Upper lobe of right lung (tissue), 1 donor: ENCODE measurements at regions not wholly inside any gene's neighbourhood (a gene's known extent, or its start where the extent isn't known, plus 50 kb on each side); places are given as distances from the start of the nearest gene placed in this dataset.

Source experiments
- ATAC-seq: fragments of 200-7000 bp; cut with Tn5 transposase; one replicate; pipeline ENCODE4 v1.9.1; 2020; ENCODE audit warnings: mild to moderate bottlenecking, moderate library complexity
- DNase-seq: peaks from one replicate; pipeline ENCODE4 v3.0.0-alpha.2; 2020
- H3K27ac ChIP-seq: fragments of 200-600 bp; one replicate; pipeline ENCODE4 v1.8.0; 2022
- H3K27me3 ChIP-seq: fragments of 200-600 bp; one replicate; pipeline ENCODE4 v1.8.0; 2022; ENCODE audit warnings: mild to moderate bottlenecking
- H3K36me3 ChIP-seq: fragments of 200-600 bp; one replicate; pipeline ENCODE4 v1.8.0; 2022
- H3K4me1 ChIP-seq: fragments of 200-600 bp; one replicate; pipeline ENCODE4 v1.8.0; 2022
- H3K4me3 ChIP-seq: fragments of 200-600 bp; one replicate; pipeline ENCODE4 v1.8.0; 2022; ENCODE audit warnings: mild to moderate bottlenecking
- H3K9me3 ChIP-seq: fragments of 200-600 bp; one replicate; pipeline ENCODE4 v1.8.0; 2022
- intact Hi-C: fragments of 100-400 bp; cut with DNase I; formaldehyde crosslinking; loops from one replicate; pipeline ENCODE4 v1.11.0; 2022
- TF ChIP-seq, protein P1 (sequence below): fragments of 200-600 bp; IDR thresholded peaks from one replicate; pipeline ENCODE4 v1.8.0; 2022; ENCODE audit warnings: antibody characterized with exemption
- donor health status: DM: no; HTN: yes; CAD: no; lungs with severe emphysema.

DNA sequence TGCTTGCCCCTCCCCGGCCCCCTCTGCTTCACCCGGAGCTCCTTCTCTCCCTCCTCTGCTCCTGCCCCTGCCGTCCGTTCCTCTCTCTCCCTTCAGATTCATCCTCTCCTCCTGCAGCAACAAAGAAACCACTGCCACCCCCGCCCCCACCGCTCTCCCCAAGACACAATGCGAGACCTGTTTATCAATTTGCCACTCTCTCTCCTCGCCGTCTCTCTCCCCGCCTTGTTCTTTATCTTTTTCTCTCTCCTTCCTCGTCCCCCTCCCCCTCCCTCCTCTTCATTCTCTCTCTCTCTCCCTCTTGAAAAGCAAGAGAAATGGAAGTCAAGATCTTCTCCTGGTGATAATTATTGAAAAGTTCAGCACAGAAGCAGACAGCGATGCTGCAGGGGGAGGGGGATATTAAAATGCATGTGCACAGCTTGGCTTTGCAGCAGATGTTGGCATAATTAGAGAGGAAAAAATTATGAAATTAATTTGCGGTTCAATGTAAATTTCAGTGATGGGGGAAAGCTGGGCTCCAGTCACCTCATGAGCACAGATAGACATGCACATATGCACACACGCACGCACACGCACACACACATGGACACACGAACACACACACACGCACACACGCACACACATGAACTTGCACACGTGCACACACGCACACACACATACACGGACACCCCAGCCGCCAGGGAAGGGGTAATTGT, 58.1 kb upstream of the CBFA2T3 start:
- no peak for DNase-seq
- intact Hi-C loops = no loop called here
- ATAC-seq = no peak
- no peaks in the 10 kb centered on the region for H3K9me3 ChIP-seq
- no peak overlapping the region for H3K27ac ChIP-seq
- no peak overlapping the region for H3K4me3 ChIP-seq
- peaks cover 9% of the 10 kb centered on the region for H3K4me1 ChIP-seq
- peaks cover 34% of the 10 kb centered on the region for H3K27me3 ChIP-seq
- TF ChIP-seq, protein P1, sequence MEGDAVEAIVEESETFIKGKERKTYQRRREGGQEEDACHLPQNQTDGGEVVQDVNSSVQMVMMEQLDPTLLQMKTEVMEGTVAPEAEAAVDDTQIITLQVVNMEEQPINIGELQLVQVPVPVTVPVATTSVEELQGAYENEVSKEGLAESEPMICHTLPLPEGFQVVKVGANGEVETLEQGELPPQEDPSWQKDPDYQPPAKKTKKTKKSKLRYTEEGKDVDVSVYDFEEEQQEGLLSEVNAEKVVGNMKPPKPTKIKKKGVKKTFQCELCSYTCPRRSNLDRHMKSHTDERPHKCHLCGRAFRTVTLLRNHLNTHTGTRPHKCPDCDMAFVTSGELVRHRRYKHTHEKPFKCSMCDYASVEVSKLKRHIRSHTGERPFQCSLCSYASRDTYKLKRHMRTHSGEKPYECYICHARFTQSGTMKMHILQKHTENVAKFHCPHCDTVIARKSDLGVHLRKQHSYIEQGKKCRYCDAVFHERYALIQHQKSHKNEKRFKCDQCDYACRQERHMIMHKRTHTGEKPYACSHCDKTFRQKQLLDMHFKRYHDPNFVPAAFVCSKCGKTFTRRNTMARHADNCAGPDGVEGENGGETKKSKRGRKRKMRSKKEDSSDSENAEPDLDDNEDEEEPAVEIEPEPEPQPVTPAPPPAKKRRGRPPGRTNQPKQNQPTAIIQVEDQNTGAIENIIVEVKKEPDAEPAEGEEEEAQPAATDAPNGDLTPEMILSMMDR = no peak
- no peaks in the 10 kb centered on the region for H3K36me3 ChIP-seq

DNA sequence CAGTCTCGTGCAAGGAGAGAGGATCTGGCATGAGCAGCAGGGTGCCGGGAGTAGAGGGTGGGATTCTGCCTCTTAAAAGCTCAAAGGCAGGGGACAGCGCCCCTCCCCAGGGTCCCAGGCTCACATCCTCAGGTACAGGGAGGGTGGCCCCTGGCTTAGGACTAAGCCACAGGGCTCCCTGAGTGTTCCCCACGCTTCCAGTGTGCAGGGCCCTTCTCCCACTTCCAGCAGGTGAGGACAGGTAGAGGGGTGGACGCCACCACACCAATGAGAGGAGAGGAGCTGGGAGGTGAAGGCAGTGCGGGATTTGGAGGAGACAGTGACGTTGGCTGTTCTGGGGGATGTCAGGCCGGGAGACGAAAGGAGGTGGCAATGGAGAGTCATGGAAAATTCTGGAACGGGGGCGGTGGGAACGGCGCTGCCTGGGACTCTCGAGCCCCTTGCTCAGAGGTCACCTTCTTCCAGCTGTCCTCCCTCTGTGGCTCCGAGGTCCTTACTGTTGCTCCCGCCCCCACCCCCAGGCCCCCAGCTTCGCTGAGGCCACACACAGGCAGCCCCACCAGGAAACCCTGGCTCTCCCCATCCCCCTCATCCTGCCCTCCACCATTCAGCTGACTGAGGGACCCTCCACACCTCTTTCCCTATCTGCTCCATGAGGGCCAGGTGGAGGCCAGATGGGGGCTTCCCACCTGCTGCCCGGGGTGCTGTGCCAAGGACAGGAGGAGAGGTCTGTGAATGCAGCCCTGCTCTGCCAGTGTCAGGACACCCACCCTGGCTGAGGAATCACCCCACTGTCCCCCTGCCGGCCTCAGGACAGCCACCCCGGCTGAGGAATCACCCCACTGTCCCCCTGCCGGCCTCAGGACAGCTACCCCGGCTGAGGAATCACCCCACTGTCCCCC, 57.7 kb upstream of the ACSF3 start:
- no peak for DNase-seq
- Histone ChIP-seq H3K27ac (no peak overlapping the region), H3K36me3 (no peaks in the 10 kb centered on the region), H3K4me3 (no peak overlapping the region), H3K27me3 (peaks cover 36% of the 10 kb centered on the region), H3K9me3 (no peaks in the 10 kb centered on the region), H3K4me1 (peaks cover 9% of the 10 kb centered on the region)
- TF ChIP-seq, protein P1 = no peak
- ATAC-seq = no peak
- intact Hi-C loops = no loop called here

DNA sequence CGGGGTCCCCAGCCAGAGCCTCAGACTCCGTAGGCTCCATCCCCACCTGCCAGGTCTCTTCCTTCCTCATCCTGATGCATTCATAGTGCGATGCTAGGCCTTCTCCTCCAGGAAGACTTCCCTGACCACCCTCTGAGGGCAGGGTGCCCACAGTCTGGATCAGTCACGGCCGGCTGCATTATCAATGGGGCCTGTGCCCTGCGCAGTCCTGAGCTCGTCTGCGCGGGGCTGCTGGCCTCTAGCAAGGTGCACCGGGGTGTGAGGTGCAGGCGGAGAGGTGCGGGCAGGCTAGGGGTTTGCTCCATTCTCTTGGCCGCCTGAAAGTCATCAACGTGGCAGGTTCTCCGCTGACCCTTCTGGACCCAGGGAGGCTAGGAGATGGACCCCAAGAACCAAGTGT, 56.9 kb upstream of the ACSF3 start:
- peaks cover 44% of the 10 kb centered on the region for H3K27me3 ChIP-seq
- ATAC-seq = no peak
- TF ChIP-seq, protein P1 = no peak
- H3K36me3 ChIP-seq = no peaks in the 10 kb centered on the region
- no peaks in the 10 kb centered on the region for H3K9me3 ChIP-seq
- intact Hi-C loops = no loop called here
- peaks cover 6% of the 10 kb centered on the region for H3K4me1 ChIP-seq
- H3K4me3 ChIP-seq = no peak overlapping the region
- no peak overlapping the region for H3K27ac ChIP-seq
- no peak for DNase-seq

DNA sequence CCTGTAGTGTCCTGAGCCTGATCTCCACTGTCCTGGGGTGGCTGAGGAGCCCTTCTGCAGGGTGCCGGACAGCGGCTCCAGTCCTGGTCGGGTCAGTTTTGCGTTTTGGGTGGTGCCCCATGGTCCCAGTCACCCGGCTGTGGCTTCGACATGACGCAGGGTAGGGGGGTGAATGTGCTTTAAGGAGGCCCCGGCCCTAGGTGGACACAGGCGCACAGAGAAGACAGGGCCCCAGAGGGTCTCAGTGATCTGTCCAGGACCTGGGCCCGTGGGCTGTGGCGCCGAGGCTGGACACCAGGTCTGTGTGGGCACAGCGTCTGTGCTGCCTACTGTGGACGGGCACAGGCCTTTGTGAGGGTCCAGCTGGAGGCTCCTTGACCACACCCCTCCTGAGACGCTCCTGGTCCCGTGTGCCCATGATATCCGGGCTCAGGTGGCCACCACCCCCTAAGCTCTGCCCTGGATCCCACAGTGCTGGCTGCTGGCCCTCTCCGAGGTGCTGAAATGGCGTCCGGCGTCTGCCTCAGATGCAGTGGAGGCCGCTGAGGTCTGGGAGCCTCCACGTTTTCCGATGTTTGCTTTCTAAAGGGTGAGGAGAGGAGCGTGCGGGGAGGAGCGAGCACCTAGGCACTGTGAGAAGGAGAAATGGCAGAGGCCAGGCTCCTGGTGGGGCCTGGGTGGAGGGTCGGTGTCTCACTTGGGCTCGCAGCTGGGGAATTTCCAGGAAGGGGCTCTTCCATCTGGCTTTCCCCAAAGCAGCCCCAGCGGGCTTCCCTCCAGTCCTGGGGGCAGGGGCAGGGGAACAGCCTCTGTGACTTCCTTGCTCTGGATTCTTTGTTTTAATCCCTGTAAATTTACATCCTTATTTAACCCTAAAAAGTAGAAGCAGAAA, 56.1 kb upstream of the ACSF3 start:
- no peak overlapping the region for H3K27ac ChIP-seq

DNA sequence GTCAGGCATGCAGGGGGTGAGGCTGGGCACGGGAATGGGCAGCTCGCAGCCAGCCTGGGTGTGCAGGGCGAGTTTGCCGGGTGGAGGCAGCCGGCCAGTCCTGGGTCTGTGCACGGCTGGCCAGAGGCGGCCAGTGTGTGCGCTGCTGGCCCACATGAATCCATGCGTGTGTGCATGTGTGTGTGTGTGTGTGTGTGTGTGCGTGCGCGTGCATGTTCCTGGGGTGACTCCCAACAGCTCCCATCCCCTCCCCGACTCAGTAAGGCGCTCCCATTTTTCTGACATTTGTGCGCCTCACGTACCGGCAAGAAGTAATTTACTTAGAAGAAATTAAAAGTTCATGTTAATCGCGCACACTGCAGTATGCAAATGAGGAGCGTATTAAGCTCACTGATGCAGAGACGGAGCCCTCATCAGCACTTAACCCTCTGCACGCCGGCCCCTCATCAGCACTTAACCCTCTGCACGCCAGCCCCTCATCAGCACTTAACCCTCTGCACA, 55.4 kb upstream of the ACSF3 start:
- DNase-seq (no peak), ATAC-seq (no peak)
- Histone ChIP-seq H3K27me3 (peaks cover 44% of the 10 kb centered on the region), H3K4me1 (no peaks in the 10 kb centered on the region), H3K4me3 (no peak overlapping the region), H3K27ac (no peak overlapping the region), H3K9me3 (no peaks in the 10 kb centered on the region), H3K36me3 (no peaks in the 10 kb centered on the region)
- intact Hi-C loops = no loop called here
- TF ChIP-seq, protein P1 = no peak

More for the DNA sequence above, 56.1 kb upstream of the ACSF3 start:
- Histone ChIP-seq H3K4me1 (peaks cover 2% of the 10 kb centered on the region), H3K4me3 (no peak overlapping the region), H3K9me3 (no peaks in the 10 kb centered on the region), H3K27me3 (peaks cover 44% of the 10 kb centered on the region), H3K36me3 (no peaks in the 10 kb centered on the region)
- TF ChIP-seq, protein P1 = no peak
- DNase-seq (no peak), ATAC-seq (peak; percentile 21)
- intact Hi-C loops = no loop called here
